CD4-positive, alpha-beta T cell treated with Interleukin-1 beta for 1 hour (primary cell): ENCODE measurements at regions not wholly inside any gene's neighbourhood (a gene's known extent, or its start where the extent isn't known, plus 50 kb on each side); places are given as distances from the start of the nearest gene placed in this dataset.
"Not testable (repeated sequence)": the region's sequence is repeated elsewhere in the genome, so short reads cannot be mapped to it uniquely, and the experiment has no call there.

Source experiments
- DNase-seq, 2 donors: peaks; one replicate each; pipeline ENCODE4 v3.0.0-alpha.2; 2020 to 2022

- no peak for DNase-seq
Observed at GRCh38 chr13:68616600-68617222, 1386.6 kb upstream of the PCDH9 start.

- no peak for DNase-seq
Observed at GRCh38 chr13:68609661-68610060, 1379.5 kb upstream of the PCDH9 start.

GRCh38 chr13:68608147-68608546 is 1378.0 kb upstream of the PCDH9 start:
- DNase-seq, result no peak

- DNase-seq, result no peak
Observed at GRCh38 chr13:68597641-68598040, 1367.5 kb upstream of the PCDH9 start.

- DNase-seq, result peak in 1 of 2 donors; percentile 1
Observed at GRCh38 chr13:68588623-68589022, 1358.5 kb upstream of the PCDH9 start.

- no peak for DNase-seq
Observed at GRCh38 chr13:68584776-68585175, 1354.6 kb upstream of the PCDH9 start.

- no peak for DNase-seq
Observed at GRCh38 chr13:68574053-68574452, 1343.9 kb upstream of the PCDH9 start.

GRCh38 chr13:68551701-68552522 is 1321.8 kb upstream of the PCDH9 start:
- no peak for DNase-seq

- DNase-seq, result no peak
Observed at GRCh38 chr13:68550330-68550729, 1320.2 kb upstream of the PCDH9 start.

- no peak for DNase-seq
Observed at GRCh38 chr13:68540244-68540643, 1310.1 kb upstream of the PCDH9 start.

- DNase-seq, result no peak
Observed at GRCh38 chr13:68535329-68535728, 1305.2 kb upstream of the PCDH9 start.

GRCh38 chr13:68527167-68527566 is 1297.0 kb upstream of the PCDH9 start:
- not testable (repeated sequence) for DNase-seq

GRCh38 chr13:68523838-68524424 is 1293.8 kb upstream of the PCDH9 start:
- DNase-seq, result no peak

- no peak for DNase-seq
Observed at GRCh38 chr13:68522184-68522583, 1292.0 kb upstream of the PCDH9 start.

GRCh38 chr13:68509734-68510621 is 1279.8 kb upstream of the PCDH9 start:
- DNase-seq, result no peak

- no peak for DNase-seq
Observed at GRCh38 chr13:68506888-68507551, 1276.9 kb upstream of the PCDH9 start.

GRCh38 chr13:68490594-68490993 is 1260.5 kb upstream of the PCDH9 start:
- DNase-seq, result no peak

GRCh38 chr13:68481130-68481529 is 1251.0 kb upstream of the PCDH9 start:
- no peak for DNase-seq

GRCh38 chr13:68473834-68474326 is 1243.7 kb upstream of the PCDH9 start:
- no peak for DNase-seq

- no peak for DNase-seq
Observed at GRCh38 chr13:68467160-68467559, 1237.0 kb upstream of the PCDH9 start.

GRCh38 chr13:68440874-68441273 is 1210.7 kb upstream of the PCDH9 start:
- no peak for DNase-seq

GRCh38 chr13:68439817-68440216 is 1209.7 kb upstream of the PCDH9 start:
- no peak for DNase-seq
